Lower lobe of right lung (tissue), 2 donors: ENCODE measurements at regions not wholly inside any gene's neighbourhood (a gene's known extent, or its start where the extent isn't known, plus 50 kb on each side); places are given as distances from the start of the nearest gene placed in this dataset.

Source experiments
- ATAC-seq, 2 donors: fragments of 200-7000 bp; cut with Tn5 transposase; one replicate each; pipeline ENCODE4 v1.9.1; 2020 to 2022; ENCODE audit warnings: mild to moderate bottlenecking in 2 of 2, moderate library complexity in 2 of 2
- DNase-seq: peaks from one replicate; pipeline ENCODE4 v3.0.0-alpha.2; 2020
- H3K27ac ChIP-seq: fragments of 200-600 bp; one replicate; pipeline ENCODE4 v1.8.0; 2022
- H3K27me3 ChIP-seq: fragments of 200-600 bp; one replicate; pipeline ENCODE4 v1.8.0; 2022; ENCODE audit warnings: low read depth
- H3K36me3 ChIP-seq: fragments of 200-600 bp; one replicate; pipeline ENCODE4 v1.8.0; 2022; ENCODE audit warnings: mild to moderate bottlenecking
- H3K4me1 ChIP-seq: fragments of 200-600 bp; one replicate; pipeline ENCODE4 v1.8.0; 2022
- H3K4me3 ChIP-seq: fragments of 200-600 bp; one replicate; pipeline ENCODE4 v1.8.0; 2022; ENCODE audit warnings: mild to moderate bottlenecking
- H3K9me3 ChIP-seq: fragments of 200-600 bp; one replicate; pipeline ENCODE4 v1.8.0; 2022
- CTCF ChIP-seq: fragments of 200-600 bp; IDR thresholded peaks from one replicate; pipeline ENCODE4 v1.8.0; 2022; ENCODE audit warnings: antibody characterized with exemption, mild to moderate bottlenecking
- intact Hi-C: fragments of 100-400 bp; cut with DNase I; formaldehyde crosslinking; loops from one replicate; pipeline ENCODE4 v1.11.0; 2022
- donor health status: DM: no; HTN: yes; CAD: no; lungs with severe emphysema.

GRCh38 chr4:24334906-24335305 lies 249.4 kb downstream of the DHX15 start:
- Histone ChIP-seq H3K4me3 (no peak overlapping the region), H3K4me1 (no peaks in the 10 kb centered on the region), H3K36me3 (no peaks in the 10 kb centered on the region), H3K27me3 (no peaks in the 10 kb centered on the region), H3K27ac (no peak overlapping the region), H3K9me3 (no peaks in the 10 kb centered on the region)
- TF ChIP-seq CTCF, result no peak
- intact Hi-C loops, result no loop called here
- no peak for ATAC-seq
- DNase-seq, result no peak

- Histone ChIP-seq H3K36me3 (no peaks in the 10 kb centered on the region), H3K27ac (no peak overlapping the region), H3K9me3 (no peaks in the 10 kb centered on the region), H3K4me3 (no peak overlapping the region), H3K4me1 (no peaks in the 10 kb centered on the region), H3K27me3 (no peaks in the 10 kb centered on the region)
- no peak for TF ChIP-seq CTCF
- ATAC-seq (no peak), DNase-seq (no peak)
- intact Hi-C loops, result no loop called here
Measured at GRCh38 chr4:24330573-24330972, 253.8 kb downstream of the DHX15 start.

GRCh38 chr4:24330172-24330571 lies 254.2 kb downstream of the DHX15 start:
- ATAC-seq, result no peak

GRCh38 chr4:24328711-24329110 lies 255.6 kb downstream of the DHX15 start:
- no peak for TF ChIP-seq CTCF
- DNase-seq (no peak), ATAC-seq (no peak)

More at GRCh38 chr4:24330172-24330571, 254.2 kb downstream of the DHX15 start:
- Histone ChIP-seq H3K9me3 (no peaks in the 10 kb centered on the region), H3K4me1 (no peaks in the 10 kb centered on the region), H3K27me3 (no peaks in the 10 kb centered on the region), H3K4me3 (no peak overlapping the region), H3K36me3 (no peaks in the 10 kb centered on the region), H3K27ac (no peak overlapping the region)
- no peak for TF ChIP-seq CTCF
- DNase-seq, result no peak
- intact Hi-C loops, result no loop called here

GRCh38 chr4:24328310-24328709 lies 256.0 kb downstream of the DHX15 start:
- intact Hi-C loops, result no loop called here
- Histone ChIP-seq H3K4me3 (no peak overlapping the region), H3K36me3 (no peaks in the 10 kb centered on the region), H3K27me3 (no peaks in the 10 kb centered on the region), H3K9me3 (no peaks in the 10 kb centered on the region), H3K4me1 (no peaks in the 10 kb centered on the region), H3K27ac (no peak overlapping the region)
- ATAC-seq (no peak), DNase-seq (no peak)
- no peak for TF ChIP-seq CTCF

More at GRCh38 chr4:24328711-24329110, 255.6 kb downstream of the DHX15 start:
- no peak overlapping the region for H3K4me3 ChIP-seq
- intact Hi-C loops, result no loop called here
- H3K4me1 ChIP-seq, result no peaks in the 10 kb centered on the region
- H3K36me3 ChIP-seq, result no peaks in the 10 kb centered on the region
- H3K9me3 ChIP-seq, result no peaks in the 10 kb centered on the region
- no peak overlapping the region for H3K27ac ChIP-seq
- H3K27me3 ChIP-seq, result no peaks in the 10 kb centered on the region

- Histone ChIP-seq H3K36me3 (no peaks in the 10 kb centered on the region), H3K4me3 (no peak overlapping the region), H3K27ac (no peak overlapping the region), H3K27me3 (no peaks in the 10 kb centered on the region), H3K9me3 (no peaks in the 10 kb centered on the region), H3K4me1 (no peaks in the 10 kb centered on the region)
- TF ChIP-seq CTCF, result no peak
- ATAC-seq (no peak), DNase-seq (no peak)
- intact Hi-C loops, result no loop called here
Measured at GRCh38 chr4:24322995-24323394, 261.4 kb downstream of the DHX15 start.
